Upper lobe of left lung (tissue), 4 donors: ENCODE measurements at regions not wholly inside any gene's neighbourhood (a gene's known extent, or its start where the extent isn't known, plus 50 kb on each side); places are given as distances from the start of the nearest gene placed in this dataset.
"Not testable (repeated sequence)": the region's sequence is repeated elsewhere in the genome, so short reads cannot be mapped to it uniquely, and the experiment has no call there.

Experiments used
- EP300 ChIP-seq, 4 donors: sonication (generic); formaldehyde crosslinking; IDR thresholded peaks; one replicate each; pipeline ENCODE4 v1.5.1; 2017; ENCODE audit warnings: antibody characterized with exemption in 4 of 4, control low read depth in 2 of 4
- POLR2A ChIP-seq, 4 donors: fragments of 450-650 bp; IDR thresholded peaks; one replicate each; pipeline ENCODE4 v1.5.1; 2016 to 2017; ENCODE audit warnings: antibody characterized with exemption in 4 of 4, mild to moderate bottlenecking in 2 of 4
- POLR2AphosphoS5 ChIP-seq, 2 donors: sonication (generic); formaldehyde crosslinking; IDR thresholded peaks; one replicate each; pipeline ENCODE4 v1.5.1; 2017; ENCODE audit warnings: antibody characterized with exemption in 2 of 2
- TF ChIP-seq, protein P1 (sequence below), 6 experiments: fragments of 450-650 bp in 4 of 6; fragments of 200-600 bp in 2 of 6; sonication (generic) in 2 of 6; IDR thresholded peaks; one replicate each; pipeline ENCODE4 v1.5.1; 2016 to 2019; ENCODE audit warnings: antibody characterized with exemption in 6 of 6

DNA sequence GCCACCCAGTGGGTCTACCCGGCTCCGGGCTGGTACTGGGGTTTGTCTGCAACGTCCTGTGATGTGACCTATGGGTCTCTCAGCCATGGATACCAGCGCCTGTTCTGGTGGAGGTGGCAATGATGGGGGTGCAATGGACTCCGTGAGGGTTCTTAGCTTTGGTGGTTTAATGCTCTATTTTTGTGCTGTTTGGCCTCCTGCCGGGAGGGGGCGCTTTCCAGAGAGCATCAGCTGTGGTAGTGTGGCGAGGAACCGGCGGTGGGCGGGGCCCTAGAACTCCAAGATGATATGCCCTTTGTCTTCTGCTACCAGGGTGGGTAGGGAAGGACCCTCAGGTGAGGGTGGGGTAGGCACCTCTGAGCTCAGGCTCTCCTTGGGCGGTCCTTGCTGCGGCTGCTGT, 324.1 kb upstream of the ZFP42 start:
- TF ChIP-seq, protein P1, sequence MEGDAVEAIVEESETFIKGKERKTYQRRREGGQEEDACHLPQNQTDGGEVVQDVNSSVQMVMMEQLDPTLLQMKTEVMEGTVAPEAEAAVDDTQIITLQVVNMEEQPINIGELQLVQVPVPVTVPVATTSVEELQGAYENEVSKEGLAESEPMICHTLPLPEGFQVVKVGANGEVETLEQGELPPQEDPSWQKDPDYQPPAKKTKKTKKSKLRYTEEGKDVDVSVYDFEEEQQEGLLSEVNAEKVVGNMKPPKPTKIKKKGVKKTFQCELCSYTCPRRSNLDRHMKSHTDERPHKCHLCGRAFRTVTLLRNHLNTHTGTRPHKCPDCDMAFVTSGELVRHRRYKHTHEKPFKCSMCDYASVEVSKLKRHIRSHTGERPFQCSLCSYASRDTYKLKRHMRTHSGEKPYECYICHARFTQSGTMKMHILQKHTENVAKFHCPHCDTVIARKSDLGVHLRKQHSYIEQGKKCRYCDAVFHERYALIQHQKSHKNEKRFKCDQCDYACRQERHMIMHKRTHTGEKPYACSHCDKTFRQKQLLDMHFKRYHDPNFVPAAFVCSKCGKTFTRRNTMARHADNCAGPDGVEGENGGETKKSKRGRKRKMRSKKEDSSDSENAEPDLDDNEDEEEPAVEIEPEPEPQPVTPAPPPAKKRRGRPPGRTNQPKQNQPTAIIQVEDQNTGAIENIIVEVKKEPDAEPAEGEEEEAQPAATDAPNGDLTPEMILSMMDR (IDR thresholded peaks at IDR 0.05), result not testable (repeated sequence)
- TF ChIP-seq POLR2AphosphoS5, POLR2A, EP300 (IDR thresholded peaks at IDR 0.05): not testable (repeated sequence)
